ENCODE measurements at regions not wholly inside any gene's neighbourhood (a gene's known extent, or its start where the extent isn't known, plus 50 kb on each side); places are given as distances from the start of the nearest gene placed in this dataset.

DNA sequence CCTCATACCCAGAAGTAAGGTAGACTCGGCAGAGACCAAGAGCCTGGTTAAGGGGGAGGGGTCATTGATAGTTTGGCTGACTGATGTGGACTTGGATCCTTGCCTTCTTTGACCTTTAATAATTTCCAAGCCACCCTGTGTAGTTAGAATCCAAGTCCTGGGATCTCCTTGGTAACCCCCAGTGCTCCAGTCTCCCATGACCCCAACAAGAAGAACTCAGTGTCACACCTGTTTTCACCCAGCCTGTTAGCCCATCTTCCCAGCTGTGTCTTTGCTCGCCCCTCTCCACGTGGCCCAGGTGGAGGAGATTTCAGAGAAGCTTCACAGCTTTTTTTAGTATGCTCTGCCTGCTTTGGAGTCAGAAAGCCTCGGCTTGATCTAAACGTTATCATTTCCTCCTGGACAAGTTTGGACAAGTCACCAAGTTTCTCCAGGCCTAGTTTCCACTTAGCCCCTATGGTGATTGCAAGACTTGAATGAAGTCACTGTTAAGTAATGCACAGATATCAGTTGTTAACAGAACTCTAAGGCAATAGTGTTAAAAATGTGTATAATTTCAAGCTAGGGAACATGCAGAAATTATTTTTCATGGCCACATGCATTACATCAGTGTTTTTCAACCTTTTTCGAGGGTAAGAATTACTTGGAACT lies 170.0 kb downstream of the TMEM38B start:
- no peak for TF ChIP-seq POLR2A (IDR thresholded peaks at IDR 0.05)
- TF ChIP-seq, protein P1, sequence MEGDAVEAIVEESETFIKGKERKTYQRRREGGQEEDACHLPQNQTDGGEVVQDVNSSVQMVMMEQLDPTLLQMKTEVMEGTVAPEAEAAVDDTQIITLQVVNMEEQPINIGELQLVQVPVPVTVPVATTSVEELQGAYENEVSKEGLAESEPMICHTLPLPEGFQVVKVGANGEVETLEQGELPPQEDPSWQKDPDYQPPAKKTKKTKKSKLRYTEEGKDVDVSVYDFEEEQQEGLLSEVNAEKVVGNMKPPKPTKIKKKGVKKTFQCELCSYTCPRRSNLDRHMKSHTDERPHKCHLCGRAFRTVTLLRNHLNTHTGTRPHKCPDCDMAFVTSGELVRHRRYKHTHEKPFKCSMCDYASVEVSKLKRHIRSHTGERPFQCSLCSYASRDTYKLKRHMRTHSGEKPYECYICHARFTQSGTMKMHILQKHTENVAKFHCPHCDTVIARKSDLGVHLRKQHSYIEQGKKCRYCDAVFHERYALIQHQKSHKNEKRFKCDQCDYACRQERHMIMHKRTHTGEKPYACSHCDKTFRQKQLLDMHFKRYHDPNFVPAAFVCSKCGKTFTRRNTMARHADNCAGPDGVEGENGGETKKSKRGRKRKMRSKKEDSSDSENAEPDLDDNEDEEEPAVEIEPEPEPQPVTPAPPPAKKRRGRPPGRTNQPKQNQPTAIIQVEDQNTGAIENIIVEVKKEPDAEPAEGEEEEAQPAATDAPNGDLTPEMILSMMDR (IDR thresholded peaks at IDR 0.05): no peak
- Histone ChIP-seq H3K4me1 (no peaks in the 10 kb centered on the region), H3K36me3 (no peaks in the 10 kb centered on the region), H3K27me3 (no peaks in the 10 kb centered on the region), H3K4me3 (no peak overlapping the region), H3K9me3 (no peaks in the 10 kb centered on the region), H3K27ac (no peak overlapping the region)
- DNase-seq: no peak

DNA sequence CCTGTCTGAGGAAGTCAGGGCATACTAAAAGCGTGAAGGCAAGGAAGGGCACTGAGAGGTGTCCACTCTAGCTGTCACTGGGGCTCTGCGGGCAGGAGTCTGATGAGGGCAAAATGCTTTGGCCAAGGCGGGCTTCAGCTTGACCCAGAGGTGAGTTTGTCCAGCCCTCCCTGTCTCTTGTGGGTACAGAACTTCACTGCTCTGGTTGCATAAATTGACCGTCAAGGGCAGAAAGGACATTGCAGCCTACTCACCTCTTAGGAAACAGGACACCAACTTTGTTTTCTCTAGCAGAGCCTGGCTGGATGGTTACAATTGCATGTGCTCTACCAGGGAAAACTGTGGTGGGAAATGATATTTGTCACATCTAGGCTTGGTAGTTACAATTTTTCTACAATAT lies 170.9 kb downstream of the TMEM38B start:
- H3K27ac ChIP-seq: no peak overlapping the region
- no peaks in the 10 kb centered on the region for H3K4me1 ChIP-seq
- H3K4me3 ChIP-seq: no peak overlapping the region
- H3K9me3 ChIP-seq: no peaks in the 10 kb centered on the region
- H3K27me3 ChIP-seq: no peaks in the 10 kb centered on the region
- DNase-seq: no peak
- no peaks in the 10 kb centered on the region for H3K36me3 ChIP-seq
- TF ChIP-seq, protein P1 (IDR thresholded peaks at IDR 0.05): no peak
- no peak for TF ChIP-seq POLR2A (IDR thresholded peaks at IDR 0.05)

DNA sequence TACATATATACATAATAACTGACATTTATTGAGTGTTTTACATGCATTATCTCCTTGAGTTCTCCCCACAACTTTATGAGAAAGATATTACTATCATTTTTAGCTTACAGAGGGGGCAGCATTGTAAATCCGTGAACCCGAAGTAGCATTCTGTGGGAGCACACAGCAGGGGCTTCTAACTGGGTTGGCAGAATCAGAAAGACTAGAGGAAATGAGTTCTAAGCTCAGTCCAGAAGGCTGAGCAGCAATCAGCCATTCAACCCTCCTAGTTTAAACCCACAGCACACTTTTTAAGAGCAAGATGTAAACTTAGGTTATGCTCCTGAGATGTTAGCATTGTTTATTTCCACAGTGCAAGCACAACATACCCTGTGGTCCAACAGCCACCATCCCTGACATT lies 177.2 kb downstream of the TMEM38B start:
- Histone ChIP-seq H3K36me3 (no peaks in the 10 kb centered on the region), H3K27me3 (no peaks in the 10 kb centered on the region), H3K4me3 (no peak overlapping the region), H3K9me3 (no peaks in the 10 kb centered on the region), H3K4me1 (no peaks in the 10 kb centered on the region), H3K27ac (no peak overlapping the region)
- no peak for TF ChIP-seq POLR2A (IDR thresholded peaks at IDR 0.05)
- TF ChIP-seq, protein P1 (IDR thresholded peaks at IDR 0.05): no peak
- no peak for DNase-seq

DNA sequence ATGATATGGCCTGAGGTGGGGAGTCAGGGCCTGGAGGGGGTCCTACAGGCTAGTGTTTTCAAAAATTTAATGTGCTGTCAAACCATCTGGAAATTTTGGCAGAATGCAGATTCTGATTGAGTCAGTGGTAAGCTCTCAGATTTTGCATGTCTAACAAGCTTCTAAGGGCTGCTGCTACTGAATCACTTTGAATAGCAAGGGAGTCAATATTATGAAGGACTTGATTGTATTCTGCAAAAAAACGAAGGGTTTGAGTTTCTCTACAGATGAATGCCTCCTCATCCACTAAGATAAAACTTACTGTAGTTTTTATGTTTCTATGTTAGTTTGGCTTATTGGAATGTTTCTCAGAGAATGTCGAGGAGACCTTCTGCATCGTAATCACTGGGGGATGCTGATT lies 179.5 kb downstream of the TMEM38B start:
- no peak overlapping the region for H3K4me3 ChIP-seq
- no peaks in the 10 kb centered on the region for H3K4me1 ChIP-seq
- H3K27ac ChIP-seq: no peak overlapping the region
- no peaks in the 10 kb centered on the region for H3K36me3 ChIP-seq
- no peak for DNase-seq
- no peak for TF ChIP-seq POLR2A (IDR thresholded peaks at IDR 0.05)
- H3K27me3 ChIP-seq: no peaks in the 10 kb centered on the region
- no peaks in the 10 kb centered on the region for H3K9me3 ChIP-seq

- TF ChIP-seq, protein P1 (IDR thresholded peaks at IDR 0.05): no peak
- no peak for TF ChIP-seq POLR2A (IDR thresholded peaks at IDR 0.05)
- DNase-seq: no peak
Measured at GRCh38 chr9:105877721-105878120, 183.4 kb downstream of the TMEM38B start.

GRCh38 chr9:105879181-105879580 lies 184.8 kb downstream of the TMEM38B start:
- no peak overlapping the region for H3K27ac ChIP-seq
- TF ChIP-seq POLR2A (IDR thresholded peaks at IDR 0.05): no peak
- TF ChIP-seq, protein P1 (IDR thresholded peaks at IDR 0.05): no peak
- no peaks in the 10 kb centered on the region for H3K9me3 ChIP-seq
- H3K27me3 ChIP-seq: no peaks in the 10 kb centered on the region
- no peak for DNase-seq
- H3K4me1 ChIP-seq: no peaks in the 10 kb centered on the region
- H3K4me3 ChIP-seq: no peak overlapping the region
- H3K36me3 ChIP-seq: no peaks in the 10 kb centered on the region

More at GRCh38 chr9:105877721-105878120, 183.4 kb downstream of the TMEM38B start:
- Histone ChIP-seq H3K4me1 (no peaks in the 10 kb centered on the region), H3K9me3 (no peaks in the 10 kb centered on the region), H3K36me3 (no peaks in the 10 kb centered on the region), H3K4me3 (no peak overlapping the region), H3K27ac (no peak overlapping the region), H3K27me3 (no peaks in the 10 kb centered on the region)

Measured in Peyer's patch (tissue), 4 donors.